AG09319 (cell line): ENCODE measurements at regions not wholly inside any gene's neighbourhood (a gene's known extent, or its start where the extent isn't known, plus 50 kb on each side); places are given as distances from the start of the nearest gene placed in this dataset.

Source experiments
- DNase-seq: peaks from one replicate; pipeline ENCODE4 v3.0.0-alpha.2; 2010; ENCODE audit warnings: low read depth; ENCODE audit errors: extremely low read depth
- TF ChIP-seq, protein P1 (sequence below): IDR thresholded peaks from 2 replicates; pipeline ENCODE4 v1.5.1; 2011; ENCODE audit warnings: low read depth, mild to moderate bottlenecking, inconsistent platforms, low read length, moderate library complexity

DNA sequence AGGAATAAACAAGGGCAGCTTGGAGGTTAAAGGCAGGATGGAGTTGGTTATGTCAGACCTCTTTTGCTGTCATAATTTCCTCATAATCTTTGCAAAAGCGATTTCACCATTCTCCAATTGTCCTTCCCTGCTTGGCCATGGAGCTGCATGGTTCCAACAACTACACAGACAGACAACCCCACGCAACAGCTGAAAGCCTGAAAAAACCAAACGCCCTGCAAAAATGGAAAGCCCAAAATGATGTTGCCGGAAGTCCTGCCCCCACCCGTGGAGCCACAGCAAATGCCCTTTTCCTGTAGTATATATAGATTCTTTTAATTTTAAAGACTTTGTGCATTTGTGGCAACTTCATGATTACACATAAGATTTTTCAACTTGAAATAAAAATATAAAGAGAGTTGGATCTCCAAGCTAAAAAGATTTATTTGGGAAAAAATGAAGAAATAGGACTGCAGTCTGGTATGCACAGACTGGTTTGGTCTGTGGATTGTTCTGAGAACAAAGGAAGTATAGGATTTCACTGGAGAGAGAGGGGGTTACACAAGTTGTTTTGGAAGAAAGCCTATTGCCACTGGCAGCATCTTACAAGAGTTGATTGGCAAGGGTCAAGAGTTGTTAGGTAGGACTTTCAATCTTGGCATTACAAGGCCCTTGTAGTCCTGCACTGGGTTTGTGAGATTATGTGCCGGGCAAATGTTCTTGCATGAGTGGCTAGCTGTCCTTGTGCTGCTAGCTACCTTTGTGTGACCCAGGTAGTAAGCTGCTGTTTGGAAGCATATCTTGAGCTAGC is 190.0 kb downstream of the C6orf118 start:
- no peak for DNase-seq
- TF ChIP-seq, protein P1, sequence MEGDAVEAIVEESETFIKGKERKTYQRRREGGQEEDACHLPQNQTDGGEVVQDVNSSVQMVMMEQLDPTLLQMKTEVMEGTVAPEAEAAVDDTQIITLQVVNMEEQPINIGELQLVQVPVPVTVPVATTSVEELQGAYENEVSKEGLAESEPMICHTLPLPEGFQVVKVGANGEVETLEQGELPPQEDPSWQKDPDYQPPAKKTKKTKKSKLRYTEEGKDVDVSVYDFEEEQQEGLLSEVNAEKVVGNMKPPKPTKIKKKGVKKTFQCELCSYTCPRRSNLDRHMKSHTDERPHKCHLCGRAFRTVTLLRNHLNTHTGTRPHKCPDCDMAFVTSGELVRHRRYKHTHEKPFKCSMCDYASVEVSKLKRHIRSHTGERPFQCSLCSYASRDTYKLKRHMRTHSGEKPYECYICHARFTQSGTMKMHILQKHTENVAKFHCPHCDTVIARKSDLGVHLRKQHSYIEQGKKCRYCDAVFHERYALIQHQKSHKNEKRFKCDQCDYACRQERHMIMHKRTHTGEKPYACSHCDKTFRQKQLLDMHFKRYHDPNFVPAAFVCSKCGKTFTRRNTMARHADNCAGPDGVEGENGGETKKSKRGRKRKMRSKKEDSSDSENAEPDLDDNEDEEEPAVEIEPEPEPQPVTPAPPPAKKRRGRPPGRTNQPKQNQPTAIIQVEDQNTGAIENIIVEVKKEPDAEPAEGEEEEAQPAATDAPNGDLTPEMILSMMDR = no peak

DNA sequence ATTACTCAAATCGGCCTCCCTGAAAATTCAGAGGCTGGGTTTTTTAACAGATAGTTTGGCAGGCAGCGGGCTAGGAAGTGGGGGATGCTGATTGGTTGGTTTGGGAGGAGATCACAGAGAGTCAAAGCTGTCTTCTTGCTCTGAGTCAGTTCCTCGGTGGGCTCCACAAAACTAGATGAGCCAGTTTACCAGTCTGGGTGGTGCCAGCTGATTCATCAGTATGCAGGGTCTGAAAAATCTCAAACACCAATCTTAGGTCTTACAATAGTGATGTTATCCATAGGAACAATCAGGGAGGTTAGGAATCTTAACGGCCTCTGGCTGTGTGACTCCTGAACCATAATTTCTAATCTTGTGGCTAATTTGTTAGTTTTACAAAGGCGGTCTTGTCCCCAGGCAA is 190.7 kb downstream of the C6orf118 start:
- no peak for DNase-seq
- TF ChIP-seq, protein P1 = no peak

DNA sequence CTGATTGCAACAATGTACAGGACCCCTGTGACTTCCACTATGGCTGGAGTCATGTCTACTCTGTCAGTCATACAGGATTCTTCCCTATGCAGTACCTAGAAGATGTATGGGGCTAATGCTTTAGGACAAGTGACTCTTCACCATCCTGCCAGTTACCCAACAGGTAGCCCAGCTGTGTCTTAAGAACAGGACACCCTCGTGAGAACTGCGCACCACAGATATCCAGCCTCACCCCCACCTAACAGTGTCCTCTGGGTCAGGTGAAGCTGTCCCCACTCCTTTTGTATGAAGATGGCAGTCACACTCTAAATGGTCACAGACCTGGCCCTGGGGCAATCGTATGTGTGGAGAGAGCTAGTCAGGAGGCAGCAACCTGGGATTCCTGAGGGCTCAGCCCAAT is 191.6 kb downstream of the C6orf118 start:
- TF ChIP-seq, protein P1 = no peak
- DNase-seq = no peak

DNA sequence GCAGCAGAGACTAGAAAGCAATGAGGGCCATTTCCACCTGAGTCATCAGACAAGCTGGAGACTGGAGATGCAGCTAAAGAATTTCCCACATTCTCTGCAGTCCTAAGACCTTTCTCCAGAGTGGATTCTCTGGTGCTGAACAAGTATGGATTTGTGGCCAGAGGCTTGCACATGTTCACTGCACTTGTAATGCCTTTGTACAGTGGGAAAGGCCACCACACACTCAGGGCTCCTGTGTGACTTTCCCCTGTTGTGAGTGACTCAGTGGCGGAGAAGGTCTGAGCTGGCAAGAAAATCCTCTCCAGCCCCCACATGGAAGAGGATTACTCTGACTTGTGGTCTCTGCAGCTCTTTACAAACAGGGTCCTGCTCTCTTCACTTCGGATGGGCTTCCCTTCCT is 192.3 kb downstream of the C6orf118 start:
- no peak for DNase-seq
- TF ChIP-seq, protein P1 = no peak

DNA sequence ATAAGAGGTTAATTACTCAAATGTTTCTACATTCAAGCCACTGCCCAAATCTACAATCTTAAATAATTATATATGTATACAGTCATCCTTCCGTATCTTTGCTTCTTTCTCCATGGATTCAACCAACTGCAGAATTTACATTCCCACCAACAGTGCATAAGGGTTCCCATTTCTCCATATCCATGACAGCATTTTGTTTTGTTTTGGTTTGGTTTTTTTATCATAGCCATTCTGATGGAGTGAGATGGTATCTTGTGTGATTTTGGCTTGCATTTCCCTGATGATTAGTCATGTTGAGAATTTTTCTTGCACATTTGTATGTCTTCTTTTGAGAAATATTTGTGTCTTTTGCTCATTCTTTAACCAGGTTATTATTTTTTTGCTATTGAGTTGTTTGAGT is 198.5 kb downstream of the C6orf118 start:
- no peak for DNase-seq
- TF ChIP-seq, protein P1 = no peak

DNA sequence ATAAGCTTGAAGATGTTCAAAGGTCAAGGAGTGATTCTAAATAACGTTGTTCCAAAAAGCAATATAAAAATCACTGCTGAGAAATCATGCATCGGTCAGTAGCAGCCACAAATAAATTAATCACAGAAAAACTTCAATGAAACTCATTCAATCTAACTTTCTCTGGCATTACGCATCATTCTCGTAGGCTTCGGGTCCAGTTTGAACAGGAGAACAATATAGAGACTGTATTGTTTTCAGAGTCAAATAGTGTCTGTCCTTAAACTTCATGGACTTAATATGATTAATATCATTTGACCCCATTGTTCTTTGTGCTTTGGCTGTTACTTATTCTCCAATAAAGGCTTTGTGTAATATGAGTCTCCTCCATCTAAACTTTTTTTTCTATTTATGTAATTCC is 200.4 kb downstream of the C6orf118 start:
- TF ChIP-seq, protein P1 = no peak
- DNase-seq = no peak

DNA sequence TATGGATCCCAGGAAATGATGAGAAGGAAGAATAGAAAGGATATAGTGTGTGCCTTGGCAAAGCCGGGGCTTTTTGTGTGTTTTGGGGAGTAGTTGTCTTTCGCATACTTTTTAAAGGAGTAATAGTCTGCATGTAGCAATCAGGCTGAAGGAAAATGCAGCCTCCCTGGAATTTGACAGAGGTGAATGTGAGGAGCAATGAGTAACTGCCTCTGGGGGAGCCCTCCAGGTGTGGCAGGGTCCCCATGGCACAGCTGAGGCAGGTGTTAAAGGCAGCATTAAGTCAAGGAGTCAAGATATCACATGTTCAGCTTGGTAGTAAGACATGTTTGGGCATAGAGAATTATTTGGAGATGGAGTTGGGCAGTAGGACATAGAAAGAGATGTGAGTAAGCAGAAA is 203.1 kb downstream of the C6orf118 start:
- DNase-seq = no peak
- TF ChIP-seq, protein P1 = no peak
